NCI-H2227 treated with DMSO at 0.1 percent for 48 hours (cell line): ENCODE measurements at regions not wholly inside any gene's neighbourhood (a gene's known extent, or its start where the extent isn't known, plus 50 kb on each side); places are given as distances from the start of the nearest gene placed in this dataset.

Source experiments
- DNase-seq: peaks from one replicate; lab custom pipeline; 2025; lab: John Stamatoyannopoulos, UW

DNA sequence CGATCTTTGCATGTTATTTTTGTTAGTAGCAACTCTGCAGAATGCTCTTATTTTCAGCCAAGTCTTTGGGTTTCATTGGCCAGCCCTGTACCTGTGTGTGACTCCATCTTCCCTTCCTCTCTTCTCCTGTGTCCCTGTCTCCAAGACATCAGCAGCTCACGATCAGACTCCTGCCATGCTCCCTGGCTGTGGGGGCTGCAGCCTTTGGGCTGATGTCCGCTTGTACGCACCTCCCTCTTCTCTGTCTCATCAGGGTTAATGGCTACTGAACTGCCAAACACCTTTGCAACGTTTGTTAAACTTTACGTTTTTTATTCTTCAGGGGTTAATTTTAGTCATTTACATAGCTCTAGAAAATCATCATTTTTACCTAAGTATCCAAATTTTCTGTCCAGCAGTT lies 103.5 kb upstream of the RET start:
- no peak for DNase-seq

DNA sequence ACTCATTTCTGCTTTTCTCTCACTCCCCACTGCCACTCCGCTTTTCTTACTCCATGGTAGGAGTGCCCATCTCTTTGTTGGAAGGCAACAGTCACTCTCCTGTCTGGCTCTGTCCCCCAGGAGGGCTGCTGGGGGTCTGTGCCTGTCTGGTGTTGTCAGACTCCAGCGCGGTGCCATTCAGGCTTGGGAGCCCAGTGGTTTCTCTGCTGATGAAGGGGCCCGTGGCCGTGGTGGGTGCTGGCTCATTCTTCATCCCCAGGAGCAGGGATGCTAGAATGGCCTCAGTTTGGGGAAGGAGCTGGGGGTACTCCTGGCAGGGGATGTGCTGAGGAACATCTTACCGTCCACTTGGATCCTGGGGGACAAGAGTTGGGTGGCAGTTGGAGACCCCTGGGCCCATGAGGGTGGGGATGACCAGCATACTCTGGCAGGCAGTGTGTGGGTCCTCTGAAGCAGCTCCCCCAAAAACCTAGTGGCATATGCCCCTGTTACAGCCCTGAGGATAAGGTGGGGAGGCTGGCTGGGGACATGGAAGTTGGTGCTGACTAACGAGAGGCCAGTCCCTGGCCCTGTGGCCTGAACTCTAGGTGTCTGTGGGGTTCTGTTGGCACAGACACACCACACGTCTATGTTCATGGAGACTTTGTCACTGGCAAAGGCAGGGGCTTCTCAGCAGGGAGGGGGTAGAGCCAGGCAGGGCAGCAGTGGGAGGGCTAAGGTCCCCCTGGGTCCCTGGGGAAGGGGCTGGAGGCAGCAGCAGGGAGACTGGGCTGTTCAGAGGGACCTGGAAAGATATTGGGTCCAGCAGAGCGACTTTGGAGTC lies 102.8 kb upstream of the RET start:
- no peak for DNase-seq

- no peak for DNase-seq
Observed at GRCh38 chr10:42974693-42975002, 102.2 kb upstream of the RET start.

DNA sequence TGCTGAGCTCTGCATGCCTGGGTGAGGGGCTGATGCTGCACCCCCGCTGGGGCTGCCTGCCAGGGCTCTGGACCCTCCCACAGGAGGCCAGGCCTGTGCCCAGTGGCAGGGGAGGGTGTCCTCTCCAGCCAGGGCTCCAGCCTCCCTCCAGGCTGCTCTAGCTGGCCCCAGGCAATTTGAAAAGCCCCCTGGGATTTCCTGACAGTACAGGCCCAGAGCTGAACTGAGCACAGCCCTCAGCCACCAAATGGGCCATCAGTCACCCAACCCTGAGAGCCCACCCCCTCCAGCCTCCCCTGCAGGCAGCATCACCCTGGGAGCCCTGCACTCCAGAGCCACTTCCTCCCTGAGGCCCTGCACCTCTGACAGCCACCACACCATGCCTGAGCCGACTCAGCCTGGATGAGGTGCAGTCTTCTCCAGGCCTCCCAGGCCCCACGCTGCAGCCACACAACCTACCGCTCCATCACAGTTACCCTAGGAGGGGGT lies 101.8 kb upstream of the RET start:
- DNase-seq, result no peak

DNA sequence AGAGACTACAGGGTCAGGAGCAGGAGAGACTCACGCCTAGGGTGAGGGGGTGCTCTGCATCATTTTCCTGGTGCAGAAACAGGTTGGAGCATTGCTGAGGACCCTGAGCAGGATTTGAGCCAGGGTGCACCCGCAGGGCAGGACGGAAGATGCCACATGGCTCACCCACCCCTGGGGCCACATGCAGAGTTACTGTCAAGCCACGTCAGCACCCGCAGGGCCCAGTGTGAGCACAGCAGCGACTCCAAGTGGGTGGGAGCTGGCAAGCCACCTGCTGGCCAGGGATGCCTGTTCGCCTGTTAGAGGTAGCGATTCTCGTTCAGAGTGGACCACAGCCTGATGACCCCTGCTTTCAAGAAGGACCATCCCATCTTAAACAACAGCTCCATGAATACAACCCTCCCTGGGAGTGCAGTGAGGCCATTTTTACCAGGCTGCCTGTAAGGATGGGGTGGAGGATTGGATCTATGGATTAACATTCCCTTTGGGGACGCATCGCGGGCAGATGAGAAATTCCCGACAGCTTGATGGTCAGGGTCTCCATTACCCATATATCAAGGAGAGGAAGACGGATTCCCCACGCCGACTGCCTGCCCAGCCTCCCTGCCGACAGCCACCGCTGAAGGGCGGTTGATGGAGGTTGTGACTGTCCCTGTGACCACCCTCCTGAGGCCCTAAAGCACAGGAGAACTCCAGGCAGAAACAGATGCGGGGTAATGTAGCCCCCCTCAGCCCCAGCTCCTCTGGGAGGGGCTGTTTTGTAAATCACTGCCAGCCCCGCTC lies 101.1 kb upstream of the RET start:
- DNase-seq, result no peak

DNA sequence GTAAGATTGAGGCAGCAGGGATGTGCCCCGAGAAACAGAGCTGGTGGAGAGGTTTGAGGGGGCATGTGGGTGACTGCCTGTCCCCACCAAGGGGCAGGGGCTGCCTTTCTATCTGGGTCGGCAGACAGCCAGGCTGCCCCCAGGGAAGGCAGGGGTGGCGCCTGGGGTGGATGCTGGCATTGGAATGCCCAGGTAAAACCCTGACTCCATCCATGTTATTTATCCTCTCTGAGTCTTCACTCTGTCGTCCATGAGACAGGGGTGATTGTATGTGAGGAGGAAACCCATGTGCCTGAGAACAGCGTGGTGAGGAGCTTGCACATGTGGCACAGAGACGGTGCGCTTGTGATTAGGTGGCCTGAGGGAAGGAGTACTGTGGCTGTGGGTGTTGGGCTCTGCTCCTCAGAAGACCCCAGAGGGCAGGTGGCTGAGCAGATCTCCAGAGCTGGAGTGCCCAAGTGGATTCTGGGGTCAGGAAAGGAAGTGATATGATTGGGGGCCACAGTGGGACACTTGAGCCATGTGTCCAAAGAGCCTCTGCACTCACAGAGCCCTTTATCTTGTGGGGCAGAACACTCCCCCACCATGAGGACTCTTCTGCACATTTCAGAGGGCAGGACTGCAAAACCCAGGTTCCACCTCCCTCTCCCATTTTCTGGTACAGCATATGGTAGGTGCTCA lies 100.4 kb upstream of the RET start:
- no peak for DNase-seq

DNA sequence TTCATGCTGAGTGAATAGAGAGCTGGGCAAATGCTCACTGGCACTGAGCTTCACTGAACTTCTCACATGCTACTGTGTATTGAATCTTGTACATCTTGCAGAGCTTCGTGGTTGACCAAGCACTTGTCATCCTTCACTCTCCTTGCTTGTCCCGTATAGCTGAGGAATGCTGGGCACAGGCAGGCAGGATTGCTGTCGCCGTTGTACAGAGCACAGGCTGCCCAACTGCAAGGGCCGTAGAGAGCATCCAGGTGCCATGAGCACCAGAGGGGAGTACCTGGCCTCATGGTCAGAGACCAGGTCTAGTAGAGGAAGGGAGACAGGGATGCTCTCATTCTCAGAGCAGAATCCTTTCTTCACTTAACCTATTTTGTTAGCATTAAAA lies 99.8 kb upstream of the RET start:
- DNase-seq, result no peak

DNA sequence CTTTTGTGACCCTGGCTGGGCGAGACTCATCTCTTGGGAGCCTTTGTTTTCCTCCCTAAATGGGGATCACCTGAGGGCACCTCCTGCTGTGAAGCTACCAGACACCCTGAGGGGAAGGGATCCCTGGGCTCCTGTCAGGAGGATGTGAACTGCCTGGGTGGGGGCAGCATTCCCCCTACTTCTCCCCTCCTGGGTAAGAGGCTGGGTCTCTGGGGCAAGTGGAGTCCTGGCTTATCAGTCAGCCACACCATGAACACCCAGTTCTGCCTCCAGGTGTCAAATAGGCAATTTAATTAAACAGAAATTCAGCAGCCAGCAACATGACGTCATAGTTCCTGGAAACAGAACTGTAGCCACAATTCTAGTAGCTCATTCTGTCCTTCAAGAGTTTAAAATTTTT lies 97.7 kb upstream of the RET start:
- DNase-seq, result no peak

DNA sequence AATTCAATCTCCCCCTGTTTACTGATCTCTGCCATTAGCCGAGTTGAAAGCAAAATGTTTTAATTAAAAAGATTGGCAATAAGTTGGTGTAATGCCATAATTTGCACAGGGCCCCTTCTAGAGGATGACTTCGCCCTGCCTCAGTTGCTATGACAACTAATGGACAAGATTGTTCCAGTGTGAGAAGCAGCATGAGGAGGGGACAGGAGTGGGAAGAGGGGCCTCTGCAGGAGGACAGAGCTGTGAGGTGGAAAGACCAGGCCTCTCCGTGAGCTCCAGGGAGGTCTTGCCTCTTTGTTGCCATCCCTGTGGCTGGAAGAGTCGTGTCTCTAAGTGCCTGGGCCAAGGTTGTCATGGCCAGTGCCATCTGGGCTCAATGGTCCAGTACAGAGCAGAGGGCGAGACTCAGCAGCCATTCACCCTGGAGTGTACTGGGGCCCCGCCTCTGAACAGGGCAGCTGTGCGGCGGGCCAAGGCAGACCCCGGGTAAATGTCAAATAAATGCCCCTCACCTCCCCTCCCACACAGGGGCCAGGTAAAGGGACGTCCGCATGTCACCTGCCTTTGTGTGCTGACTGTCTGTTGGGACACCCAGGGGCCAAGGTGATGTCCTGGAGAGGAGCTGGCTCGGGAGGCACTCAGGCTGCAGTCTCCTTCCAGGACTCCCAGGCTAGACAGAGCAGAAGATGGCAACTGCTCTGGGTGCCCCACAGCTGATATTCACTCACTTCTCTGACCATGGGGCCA lies 97.0 kb upstream of the RET start:
- no peak for DNase-seq

DNA sequence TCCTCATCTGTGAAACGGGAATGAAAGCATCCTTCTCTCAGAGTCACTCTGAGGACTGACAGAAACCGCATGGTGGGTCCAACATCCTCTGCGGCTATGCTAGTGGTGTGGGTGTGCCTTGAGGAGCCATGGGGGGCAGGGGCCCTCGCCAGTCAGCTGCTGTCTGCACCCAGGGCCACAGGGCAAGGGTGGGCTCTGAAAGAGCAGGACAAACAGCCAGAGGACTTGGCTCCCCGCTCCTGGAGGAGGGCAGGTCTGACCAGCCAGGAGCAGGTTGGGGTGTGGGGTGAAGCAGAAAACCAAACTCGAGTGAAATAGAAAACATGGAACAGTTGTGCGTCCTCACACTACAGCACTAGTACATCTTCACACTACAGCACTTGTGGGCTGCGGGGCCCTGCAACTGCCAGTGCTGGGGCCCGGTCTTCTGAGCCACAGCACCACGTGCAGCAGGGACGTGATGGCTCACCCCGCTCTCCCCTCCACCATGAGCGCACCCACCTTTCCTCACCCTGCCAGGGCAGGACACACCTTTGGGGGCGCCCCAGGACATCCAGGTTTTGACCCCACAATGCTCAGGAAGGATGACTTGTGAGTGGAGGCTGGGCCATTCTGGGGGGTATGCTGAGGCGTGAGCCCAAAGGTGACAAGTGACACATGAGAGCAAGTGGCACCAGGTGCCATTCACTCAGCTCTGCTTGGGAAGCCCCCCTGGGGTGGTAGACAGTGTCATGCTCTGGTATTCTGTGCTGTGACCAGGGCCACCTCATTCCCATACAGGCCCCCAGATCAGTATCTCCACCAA lies 96.1 kb upstream of the RET start:
- DNase-seq, result no peak

- DNase-seq, result no peak
Observed at GRCh38 chr10:42981358-42982236, 95.3 kb upstream of the RET start.

DNA sequence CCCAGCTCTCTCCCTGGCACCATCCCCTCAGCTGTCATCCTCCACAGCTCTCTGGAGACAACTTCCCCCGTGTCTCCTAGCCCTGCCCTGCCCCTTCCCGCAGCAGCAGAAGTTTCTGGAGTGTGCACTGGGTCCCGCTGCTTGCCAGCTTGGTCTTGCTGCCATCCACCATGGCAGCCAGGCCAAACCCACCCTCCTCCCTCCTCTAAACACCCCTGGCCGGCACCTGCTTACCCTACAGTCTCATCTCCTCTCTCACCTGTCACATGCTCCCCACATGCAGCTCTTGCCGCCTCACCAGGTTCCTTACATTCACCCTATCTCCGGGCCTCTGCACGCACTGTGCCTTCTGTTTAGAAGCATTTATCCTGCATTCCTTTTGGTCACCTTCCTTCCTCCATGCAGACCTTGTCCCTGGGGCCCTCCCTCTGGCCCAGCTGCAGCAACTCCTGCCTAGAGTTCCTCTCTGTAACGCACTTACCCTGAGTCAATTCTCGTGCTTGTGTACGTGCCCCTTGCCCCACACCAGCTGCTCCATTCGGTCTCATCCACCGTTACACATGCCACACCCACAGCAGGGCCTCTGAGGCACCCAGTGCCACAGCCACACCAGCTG lies 93.9 kb upstream of the RET start:
- no peak for DNase-seq

DNA sequence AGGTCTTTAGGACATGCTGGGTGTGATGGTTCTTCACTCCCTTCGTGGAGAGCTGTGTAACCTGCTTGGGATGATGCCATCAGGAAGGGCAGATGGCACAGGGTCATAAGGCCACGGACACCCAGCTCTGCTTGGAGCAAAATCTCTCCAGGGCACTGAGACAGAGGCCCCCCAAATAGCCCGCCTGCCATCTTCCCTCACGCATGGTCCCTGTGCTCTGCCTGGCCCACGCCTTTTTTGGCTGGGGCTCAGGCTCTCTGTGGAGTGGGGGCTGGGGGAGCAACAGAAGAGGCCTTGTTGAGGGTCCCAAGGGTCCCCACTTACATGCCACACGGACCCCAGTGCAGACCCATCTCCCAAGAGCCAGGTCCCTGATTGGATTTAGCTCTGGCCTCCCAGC lies 93.3 kb upstream of the RET start:
- DNase-seq, result no peak

GRCh38 chr10:42984035-42984610 lies 92.7 kb upstream of the RET start:
- no peak for DNase-seq

DNA sequence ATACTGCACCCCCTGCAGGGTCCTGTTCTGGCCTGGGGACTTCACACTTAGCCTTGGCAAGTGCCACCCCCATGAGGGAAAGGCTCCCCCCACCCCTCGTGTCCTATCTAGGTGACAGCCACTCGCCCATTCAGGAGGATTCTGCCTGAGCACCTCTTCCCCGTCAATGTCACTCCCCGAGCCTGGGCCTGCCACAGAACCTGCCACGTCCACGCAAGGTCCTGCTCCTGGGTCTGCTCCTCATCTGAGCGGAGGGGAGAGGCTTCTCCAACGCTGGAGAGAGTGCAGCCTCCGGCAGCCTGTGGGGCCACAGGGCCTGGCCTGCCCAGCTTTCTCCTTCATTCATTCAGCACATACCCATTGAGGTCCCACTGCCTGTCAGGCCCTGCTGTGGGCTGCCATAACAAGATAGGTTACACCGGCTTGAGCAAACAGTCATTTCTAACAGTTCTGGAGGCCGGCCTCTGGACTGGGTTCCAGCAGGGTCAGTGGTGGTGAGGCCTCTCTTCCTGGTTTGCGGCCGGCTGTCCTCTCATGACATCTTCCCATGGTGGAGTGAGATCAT lies 92.0 kb upstream of the RET start:
- DNase-seq, result no peak

- no peak for DNase-seq
Observed at GRCh38 chr10:42985436-42986316, 91.2 kb upstream of the RET start.

DNA sequence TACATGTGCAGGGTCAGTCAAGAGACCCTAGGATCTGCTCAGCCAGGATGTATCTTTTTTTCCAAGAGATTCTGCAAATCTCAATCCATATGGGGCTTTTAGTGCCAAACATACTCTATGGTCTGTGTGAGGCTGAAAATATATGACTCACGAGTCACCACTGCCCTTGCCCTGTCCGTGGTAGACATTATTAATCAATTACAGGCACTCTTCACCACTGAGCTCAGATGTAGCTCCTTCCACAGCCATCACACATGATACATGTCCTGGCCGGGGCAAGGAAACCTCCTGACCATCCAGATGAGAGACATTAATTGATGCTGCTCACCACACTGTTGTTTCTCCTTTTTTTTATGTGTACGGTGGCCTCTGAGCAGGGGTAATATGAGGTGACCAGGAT lies 90.2 kb upstream of the RET start:
- DNase-seq, result no peak

- DNase-seq, result no peak
Observed at GRCh38 chr10:42987121-42987541, 89.7 kb upstream of the RET start.
